Activated naive CD4-positive, alpha-beta T cell treated with Interleukin-2 at 50 U/mL for 16 hours (primary cell): ENCODE measurements at regions not wholly inside any gene's neighbourhood (a gene's known extent, or its start where the extent isn't known, plus 50 kb on each side); places are given as distances from the start of the nearest gene placed in this dataset.
"Not testable (repeated sequence)": the region's sequence is repeated elsewhere in the genome, so short reads cannot be mapped to it uniquely, and the experiment has no call there.

Source experiments
- DNase-seq: peaks from one replicate; pipeline ENCODE4 v3.0.0-alpha.2; 2020

- DNase-seq: not testable (repeated sequence)
Observed at GRCh38 chr1:120941066-120941465, 51.5 kb downstream of the PPIAL4A start.

DNA sequence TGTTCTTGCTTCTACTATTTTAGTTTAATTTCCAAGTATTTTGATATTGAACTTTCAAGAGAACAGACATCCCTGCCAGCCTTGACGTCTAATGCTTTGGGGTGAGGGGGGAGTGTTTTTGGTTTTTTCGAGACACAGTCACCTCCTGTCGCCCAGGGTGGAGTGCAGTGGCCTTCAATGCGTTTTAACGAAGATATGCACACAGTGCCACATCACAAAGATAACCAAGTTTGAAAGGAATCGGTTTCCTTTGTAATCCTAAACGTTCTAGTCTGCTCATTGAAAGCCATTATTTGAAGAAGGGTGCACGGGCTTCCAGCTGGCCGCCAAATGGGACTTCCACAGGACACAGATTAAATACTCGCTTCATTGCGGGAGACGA lies 52.3 kb downstream of the PPIAL4A start:
- not testable (repeated sequence) for DNase-seq

DNA sequence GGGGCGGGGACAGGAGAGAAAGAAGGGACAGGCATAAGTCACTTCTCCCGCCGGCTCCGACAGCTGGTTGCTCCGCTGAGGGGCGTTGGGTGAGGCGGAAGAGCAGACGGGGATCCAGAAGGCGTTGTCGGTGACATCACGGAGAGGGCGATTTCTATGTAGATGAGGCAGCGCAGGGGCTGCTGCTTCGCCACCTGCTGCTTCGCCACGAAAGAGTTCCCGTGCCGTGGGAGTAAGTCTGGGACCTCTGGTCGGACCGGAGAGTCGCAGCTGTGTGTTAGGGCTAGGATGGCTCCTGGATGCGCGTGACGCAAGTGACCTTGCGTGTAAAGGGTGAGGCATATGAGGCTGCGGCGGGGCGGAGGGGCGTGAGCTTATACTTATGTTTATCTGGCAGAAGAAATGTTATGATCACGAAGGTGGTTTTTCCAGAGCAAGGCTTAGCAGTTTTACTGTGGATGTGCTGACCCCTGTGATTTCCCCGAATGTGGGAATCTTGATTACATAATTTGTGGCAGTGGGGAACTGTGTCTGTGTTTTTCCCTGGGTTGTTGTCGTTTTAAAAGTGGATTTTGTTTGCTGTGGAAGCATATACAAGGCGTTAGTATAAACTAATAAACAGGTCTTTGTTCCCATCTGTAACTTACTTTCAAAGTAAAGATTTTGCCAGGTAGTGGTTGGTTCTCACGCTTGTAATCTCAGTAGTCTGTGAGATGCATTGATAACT lies 52.8 kb downstream of the PPIAL4A start:
- peak; percentile 79 for DNase-seq

DNA sequence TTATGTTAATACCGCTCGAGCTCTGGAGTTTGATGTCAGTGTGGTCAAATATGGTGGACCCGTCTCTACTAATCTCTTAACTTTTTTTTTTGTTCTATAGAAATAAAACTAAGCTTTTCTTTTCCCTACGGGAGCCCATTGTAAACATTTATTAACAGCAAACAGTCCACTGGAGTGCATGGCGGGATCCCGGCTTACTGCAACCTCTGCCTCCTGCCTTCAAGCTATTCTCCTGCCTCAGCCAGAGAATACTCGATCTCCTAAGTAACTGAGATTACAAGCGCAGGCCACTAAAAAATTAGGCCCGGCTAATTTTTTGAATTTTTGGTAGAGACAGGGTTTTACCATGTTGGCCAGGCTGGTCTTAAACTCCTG lies 53.4 kb downstream of the PPIAL4A start:
- not testable (repeated sequence) for DNase-seq

- DNase-seq: not testable (repeated sequence)
Observed at GRCh38 chr1:120944691-120945090, 55.1 kb downstream of the PPIAL4A start.

DNA sequence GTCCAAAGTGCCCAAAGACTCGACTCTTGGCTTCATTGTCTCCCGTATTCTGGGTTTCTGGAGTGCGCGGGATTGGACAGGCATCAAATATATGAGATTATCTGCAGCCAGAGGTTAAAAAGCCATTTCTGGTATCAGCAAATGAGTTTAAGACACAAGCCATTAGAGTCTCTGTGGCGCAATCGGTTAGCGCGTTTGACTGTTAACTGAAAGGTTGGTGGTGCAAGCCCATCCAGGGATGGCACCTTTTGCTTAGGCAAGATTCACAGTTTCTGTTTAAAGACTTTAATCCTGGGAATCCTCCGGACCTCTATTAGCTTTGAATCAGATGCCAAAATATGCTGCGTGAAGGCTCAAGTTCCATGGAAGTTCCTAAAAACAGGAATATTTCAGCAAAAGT lies 55.6 kb downstream of the PPIAL4A start:
- DNase-seq: not testable (repeated sequence)

- not testable (repeated sequence) for DNase-seq
Observed at GRCh38 chr1:120947114-120947513, 57.5 kb downstream of the PPIAL4A start.

DNA sequence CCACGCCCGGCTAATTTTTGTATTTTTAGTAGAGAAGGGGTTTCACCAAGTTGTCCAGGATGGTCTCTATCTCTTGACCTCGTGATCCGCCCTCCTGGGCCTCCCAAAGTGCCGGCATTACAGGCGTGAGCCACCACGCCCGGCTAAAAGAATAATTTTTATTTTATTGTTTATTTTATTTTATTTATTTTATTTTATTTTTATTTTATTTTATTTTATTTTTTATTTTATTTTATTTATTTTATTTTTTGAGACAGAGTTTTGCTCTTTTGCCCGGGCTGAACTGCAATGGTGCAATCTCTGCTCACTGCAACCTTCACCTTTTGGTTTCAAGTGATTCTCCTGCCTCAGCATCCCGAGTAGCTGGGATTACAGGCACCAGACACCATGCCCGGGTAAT lies 60.2 kb downstream of the PPIAL4A start:
- not testable (repeated sequence) for DNase-seq

- DNase-seq: not testable (repeated sequence)
Observed at GRCh38 chr1:120950633-120951032, 61.1 kb downstream of the PPIAL4A start.

DNA sequence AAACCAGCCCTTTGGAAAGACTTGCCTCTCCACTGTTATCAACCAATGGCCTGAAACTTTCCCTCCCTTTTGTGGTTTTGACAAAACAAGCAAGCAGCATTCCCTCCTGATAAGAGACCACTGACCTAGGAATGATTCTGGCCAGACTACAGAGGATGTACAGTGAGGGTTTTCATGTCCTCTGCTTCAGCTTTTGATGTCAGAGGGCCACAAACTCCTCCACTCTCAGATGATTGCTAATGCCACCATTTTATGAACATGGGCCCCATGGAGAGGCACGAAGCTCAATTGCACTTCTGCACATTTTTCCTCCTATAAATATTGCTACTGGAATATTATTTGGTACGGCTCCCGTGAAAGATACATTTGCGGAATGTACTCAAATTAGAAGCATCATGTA lies 61.5 kb downstream of the PPIAL4A start:
- not testable (repeated sequence) for DNase-seq

- not testable (repeated sequence) for DNase-seq
Observed at GRCh38 chr1:120952207-120952870, 62.8 kb downstream of the PPIAL4A start.

- not testable (repeated sequence) for DNase-seq
Observed at GRCh38 chr1:120952871-120953265, 63.3 kb downstream of the PPIAL4A start.

GRCh38 chr1:120954736-120955135 lies 65.2 kb downstream of the PPIAL4A start:
- DNase-seq: no peak

- not testable (repeated sequence) for DNase-seq
Observed at GRCh38 chr1:120955961-120956360, 66.4 kb downstream of the PPIAL4A start.

DNA sequence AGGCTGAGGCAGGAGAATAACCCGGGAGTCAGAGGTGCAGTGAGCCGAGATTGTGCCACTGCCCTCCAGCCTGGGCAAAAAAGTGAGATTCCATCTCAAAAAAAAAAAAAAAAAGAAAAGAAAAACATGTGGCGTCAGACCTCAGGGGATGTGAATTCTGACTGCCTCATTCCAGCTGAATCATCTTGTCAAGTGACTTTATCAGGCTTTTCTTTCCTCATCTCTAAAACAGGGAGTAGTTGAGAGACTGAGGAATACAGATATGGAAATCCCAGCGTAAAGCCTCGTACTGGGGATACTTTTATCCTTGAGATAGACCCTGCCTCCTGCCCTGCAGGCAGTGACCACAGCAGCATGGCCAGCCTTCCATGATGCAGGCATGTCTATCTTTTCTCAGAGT lies 76.4 kb downstream of the PPIAL4A start:
- DNase-seq: not testable (repeated sequence)

- DNase-seq: not testable (repeated sequence)
Observed at GRCh38 chr1:120972863-120973262, 83.3 kb downstream of the PPIAL4A start.

- DNase-seq: not testable (repeated sequence)
Observed at GRCh38 chr1:120973836-120974235, 84.3 kb downstream of the PPIAL4A start.

DNA sequence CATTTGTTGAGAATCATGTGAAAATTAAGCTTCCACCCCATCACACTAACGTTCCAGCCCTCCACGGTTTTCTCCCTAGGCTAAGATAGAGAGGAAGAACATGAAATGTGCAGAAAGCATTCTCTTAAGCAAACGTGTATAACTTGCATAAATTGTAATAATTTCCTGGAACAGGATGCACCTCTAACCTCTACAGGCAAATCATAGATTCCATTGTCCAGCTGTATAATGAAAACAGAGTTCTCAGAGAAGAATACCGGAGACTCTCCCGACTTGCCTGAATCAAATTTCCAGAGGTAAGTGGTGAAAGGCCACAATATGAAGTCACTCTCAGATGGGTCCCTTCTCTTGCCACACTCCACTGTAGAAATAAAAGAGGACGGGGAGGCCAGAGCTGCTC lies 87.7 kb downstream of the PPIAL4A start:
- DNase-seq: not testable (repeated sequence)

DNA sequence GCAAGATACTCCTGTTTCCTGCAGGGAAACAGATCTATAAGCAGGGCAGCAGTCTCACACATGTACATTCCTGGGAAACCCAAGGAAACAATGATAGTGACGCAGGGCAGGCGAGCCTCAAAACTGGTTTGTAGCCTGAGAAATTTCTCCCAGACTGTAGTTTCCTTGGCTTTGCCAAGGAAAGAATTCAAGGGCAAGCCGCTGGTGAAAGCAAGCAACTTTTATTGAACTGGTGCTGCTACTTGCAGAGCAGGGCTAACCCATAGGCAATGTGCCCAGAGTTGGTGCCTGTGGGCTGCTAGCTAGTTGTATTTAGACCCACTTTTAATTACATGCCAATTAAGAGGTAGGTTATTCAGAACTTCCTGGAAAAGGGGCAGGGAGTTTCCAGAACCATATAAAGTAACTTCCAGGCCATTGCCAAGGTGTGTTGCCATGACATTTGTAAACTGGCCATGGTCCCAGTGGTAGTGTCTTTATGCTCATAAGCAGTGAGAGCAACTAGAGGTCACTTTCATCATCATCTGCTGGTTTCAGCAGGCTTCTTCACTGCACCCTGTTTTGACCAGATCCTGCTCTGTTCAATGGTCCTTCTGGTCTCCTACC lies 92.0 kb downstream of the PPIAL4A start:
- DNase-seq: not testable (repeated sequence)

GRCh38 chr1:120994614-120995013 lies 105.0 kb downstream of the PPIAL4A start:
- not testable (repeated sequence) for DNase-seq

GRCh38 chr1:120995025-120995424 lies 105.5 kb downstream of the PPIAL4A start:
- DNase-seq: not testable (repeated sequence)

DNA sequence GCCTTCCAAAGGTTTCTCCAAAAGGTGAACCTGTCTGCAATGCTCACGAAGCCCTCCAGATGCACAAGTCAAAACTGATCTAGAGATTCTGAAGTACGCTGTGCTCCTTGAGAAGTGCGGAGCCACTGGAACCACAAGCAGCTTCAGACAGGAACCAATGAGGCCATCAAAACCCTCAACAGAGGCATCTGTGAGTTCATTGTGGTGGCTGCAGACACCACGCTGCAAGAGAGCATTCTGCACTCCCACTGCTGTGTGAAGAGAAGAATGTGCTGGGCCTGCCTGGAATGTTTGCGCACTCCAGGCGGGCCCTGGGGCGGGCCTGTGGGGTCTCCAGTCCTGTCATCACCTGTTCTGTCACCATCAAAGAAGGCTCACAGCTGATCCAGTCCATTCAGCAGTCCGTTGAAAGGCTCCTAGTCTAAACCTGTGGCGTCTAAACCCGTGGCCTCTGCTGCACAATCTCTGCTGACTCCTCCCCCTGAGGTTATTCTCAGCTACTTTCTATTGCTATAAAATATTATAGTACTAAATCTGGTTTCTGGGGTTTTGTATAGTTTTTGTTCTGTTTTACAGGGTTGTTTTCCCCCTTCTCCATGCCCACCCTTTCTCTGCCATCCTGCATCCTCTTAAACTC lies 111.6 kb downstream of the PPIAL4A start:
- DNase-seq: not testable (repeated sequence)

- DNase-seq: not testable (repeated sequence)
Observed at GRCh38 chr1:121003230-121003629, 113.7 kb downstream of the PPIAL4A start.
